Right renal pelvis (tissue), 4 donors: ENCODE measurements at regions not wholly inside any gene's neighbourhood (a gene's known extent, or its start where the extent isn't known, plus 50 kb on each side); places are given as distances from the start of the nearest gene placed in this dataset.

ENCODE experiments used
- DNase-seq, 4 donors: peaks; one replicate each; pipeline ENCODE4 v3.0.0-alpha.2; 2013; ENCODE audit warnings: low read depth in 4 of 4, low spot score in 3 of 4, missing footprints in 1 of 4

DNA sequence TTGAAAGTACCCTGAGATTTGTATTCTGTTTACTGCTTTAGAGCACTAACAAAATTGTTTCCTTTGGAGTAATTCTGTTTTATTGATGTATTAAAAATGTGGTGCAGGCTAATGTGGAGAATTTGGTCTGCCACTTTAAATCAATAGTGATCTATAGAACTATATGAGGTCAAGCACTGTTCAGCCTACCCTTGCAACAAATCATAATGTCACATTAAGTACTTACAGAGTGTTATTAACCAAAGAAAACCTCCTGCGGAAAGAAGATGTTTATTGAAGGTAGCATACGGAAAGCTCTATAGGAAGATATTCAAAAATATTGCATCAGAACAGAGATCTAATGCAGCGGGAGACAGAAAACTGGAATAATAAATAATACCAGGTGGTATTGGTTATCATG, 865.0 kb upstream of the TYRP1 start:
- DNase-seq, result no peak

DNA sequence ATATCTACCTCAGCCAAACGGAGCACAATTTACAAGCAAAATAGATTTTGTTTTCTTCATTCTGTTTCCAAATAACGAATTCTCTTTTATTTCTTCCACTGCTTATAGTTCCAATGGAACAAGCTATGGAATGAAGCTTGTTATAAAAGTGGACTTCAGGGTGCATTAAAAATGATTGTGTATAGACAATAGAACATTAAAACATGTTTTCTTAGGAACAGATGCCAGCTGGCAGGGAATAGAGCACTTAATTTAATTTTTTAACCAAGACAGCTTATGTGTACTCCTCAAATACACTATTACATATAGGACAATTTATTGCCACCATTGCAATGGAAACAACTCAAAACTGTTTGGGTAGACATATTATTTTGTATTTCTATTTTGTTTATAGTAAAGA, 860.1 kb upstream of the TYRP1 start:
- no peak for DNase-seq

DNA sequence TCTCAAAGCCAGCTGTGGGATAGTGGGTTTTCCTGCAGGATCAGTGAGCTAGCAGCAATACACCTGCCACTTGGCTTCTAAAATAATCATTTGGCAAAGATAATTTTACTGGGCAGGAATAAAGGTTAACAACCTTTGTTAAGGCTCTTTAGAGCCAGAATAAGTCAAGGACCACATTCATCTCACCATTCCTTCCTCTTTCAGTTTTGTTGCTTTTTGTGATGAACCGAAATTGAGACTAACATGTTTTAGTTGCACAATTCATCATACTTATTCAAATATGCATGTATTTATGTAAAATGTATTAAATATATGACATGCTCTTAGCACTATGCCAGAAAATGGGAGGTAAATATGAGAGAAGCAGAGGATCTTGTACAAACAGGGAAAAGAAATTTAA, 824.4 kb upstream of the TYRP1 start:
- DNase-seq, result no peak

DNA sequence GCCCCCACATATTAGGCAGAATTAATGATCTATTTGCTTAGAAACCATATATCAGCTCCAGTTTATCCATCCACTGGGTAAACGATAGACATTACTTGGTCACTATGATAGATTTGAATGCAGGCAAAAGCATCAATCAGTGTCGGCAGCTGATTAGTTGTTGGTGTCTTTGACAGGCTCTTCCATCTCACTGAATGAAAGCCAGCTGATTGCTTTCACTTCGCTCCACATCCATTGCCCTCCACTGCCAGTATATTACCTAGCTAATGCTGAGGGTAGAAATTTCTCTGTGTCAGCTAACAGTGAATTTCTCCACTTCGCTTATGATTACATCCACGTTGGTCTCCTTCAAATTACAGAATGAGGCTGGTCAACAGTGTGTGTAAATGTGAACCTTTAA, 821.3 kb upstream of the TYRP1 start:
- no peak for DNase-seq

DNA sequence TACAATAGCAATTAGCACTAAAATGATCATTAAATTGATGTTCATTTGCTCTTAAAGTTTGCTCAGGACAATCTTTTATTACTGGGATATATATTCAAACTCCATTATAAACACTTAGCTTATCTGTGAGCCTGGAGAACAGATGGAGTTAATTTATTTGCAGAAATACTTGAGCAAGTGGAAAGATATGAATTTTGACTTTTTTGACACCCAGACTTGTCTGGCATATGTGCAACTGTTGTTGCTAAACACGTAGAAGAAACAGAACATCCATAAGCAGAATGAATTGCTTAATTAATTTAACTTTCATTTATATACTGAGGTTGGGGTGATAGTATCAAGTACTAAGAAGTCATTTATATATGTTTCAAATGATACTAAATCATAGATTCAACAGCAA, 820.7 kb upstream of the TYRP1 start:
- no peak for DNase-seq

DNA sequence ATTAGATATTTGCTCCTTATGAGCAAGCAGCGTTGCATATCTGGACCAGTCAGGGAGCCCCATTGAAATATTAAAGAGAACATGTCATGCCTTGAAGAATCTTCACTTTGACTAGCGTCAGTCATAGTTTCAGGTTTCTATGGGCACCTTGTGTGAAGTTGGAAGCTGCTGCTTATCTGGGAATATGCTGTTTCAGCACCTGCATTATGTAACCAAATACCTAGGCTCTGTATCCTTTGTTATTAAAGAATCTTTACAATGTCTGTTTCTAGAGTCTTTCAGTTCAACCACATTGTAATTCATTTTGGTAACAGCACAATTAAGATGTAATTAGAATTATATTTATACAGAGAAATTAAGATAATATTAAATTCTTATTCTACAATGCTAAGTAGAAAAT, 818.8 kb upstream of the TYRP1 start:
- DNase-seq, result no peak

GRCh38 chr9:11892401-11892800, 800.8 kb upstream of the TYRP1 start:
- DNase-seq, result no peak

GRCh38 chr9:11893331-11893730, 799.9 kb upstream of the TYRP1 start:
- DNase-seq, result no peak

- no peak for DNase-seq
Observed at GRCh38 chr9:11894136-11894535, 799.0 kb upstream of the TYRP1 start.

GRCh38 chr9:11902610-11903009, 790.6 kb upstream of the TYRP1 start:
- no peak for DNase-seq

GRCh38 chr9:11915699-11916098, 777.5 kb upstream of the TYRP1 start:
- DNase-seq, result no peak

DNA sequence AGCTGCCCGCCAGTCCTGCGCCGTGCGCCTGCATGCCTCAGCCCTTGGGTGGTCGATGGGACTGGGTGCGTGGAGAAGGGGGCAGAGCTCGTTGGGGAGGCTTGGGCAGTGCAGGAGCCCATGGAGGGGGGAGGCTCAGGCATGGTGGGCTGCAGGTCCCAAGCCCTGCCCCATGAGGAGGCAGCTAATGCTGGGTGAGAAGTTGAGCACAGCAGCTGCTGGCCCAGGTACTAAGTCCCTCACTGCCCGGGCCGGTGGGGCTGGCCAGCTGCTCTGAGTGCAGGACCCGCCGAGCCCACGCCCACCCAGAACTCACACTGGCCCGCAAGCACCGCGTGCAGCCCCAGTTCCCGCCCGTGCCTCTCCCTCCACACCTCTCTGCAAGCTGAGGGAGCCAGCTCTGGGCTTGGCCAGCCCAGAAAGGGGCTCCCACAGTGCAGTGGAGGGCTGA, 764.3 kb upstream of the TYRP1 start:
- DNase-seq, result no peak

DNA sequence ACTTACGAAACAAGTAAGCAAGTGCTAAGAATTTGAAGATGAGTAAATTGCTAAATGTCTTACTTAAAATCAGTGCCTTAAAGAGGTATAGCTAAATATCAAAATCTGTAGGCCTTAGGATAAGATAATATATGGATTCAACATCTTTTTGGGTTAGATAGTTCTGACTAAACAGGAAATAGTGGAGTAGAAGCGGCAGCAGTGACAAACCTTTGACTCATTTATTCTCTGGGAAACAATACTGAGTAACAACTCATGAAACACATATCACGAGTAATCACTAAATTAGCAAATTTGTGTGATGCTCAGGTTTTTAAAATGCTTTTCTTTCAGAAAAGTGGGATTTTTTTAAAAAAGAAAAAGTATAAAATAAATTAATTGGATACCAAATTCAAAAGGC, 762.1 kb upstream of the TYRP1 start:
- no peak for DNase-seq

DNA sequence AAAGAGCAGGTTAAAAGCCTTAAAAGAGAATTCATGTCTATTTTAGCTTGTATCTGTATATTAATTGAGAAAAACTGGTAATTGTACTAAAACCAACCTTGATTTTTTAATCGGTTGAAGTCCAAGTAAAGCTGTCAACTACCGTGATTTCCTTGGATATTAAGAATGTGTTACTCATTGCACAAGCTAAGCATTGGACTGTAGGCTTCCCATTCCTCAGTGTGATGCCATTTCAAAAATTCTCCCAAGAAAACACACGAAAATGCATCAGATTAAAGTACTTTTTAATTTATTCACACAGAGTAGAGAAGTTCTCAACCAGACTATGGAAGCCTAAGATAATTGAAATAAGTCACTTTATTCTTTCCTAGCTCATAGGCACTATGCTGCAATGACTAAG, 761.4 kb upstream of the TYRP1 start:
- no peak for DNase-seq

GRCh38 chr9:11933926-11934325, 759.3 kb upstream of the TYRP1 start:
- DNase-seq, result no peak

- DNase-seq, result no peak
Observed at GRCh38 chr9:11946531-11946930, 746.7 kb upstream of the TYRP1 start.

GRCh38 chr9:11962327-11962726, 730.9 kb upstream of the TYRP1 start:
- DNase-seq, result no peak

DNA sequence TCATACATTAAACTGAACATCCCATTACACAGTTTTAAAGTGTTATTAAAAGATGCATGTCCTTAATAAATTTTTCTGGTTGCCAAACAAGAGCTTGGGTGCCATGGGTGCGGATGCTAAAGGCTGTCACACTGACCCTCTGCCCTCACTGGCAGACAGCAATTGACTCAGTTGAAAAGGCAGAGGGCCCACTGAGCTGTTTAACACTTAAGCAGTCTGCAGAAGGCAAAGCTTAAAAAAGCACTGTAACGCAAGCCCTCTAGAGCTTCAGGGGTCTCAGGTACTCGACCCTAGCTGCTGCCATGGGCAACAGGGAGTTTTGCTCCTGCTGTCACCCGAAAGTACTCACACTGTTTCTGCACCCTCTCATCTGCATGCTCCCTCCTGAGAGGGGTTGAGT, 726.4 kb upstream of the TYRP1 start:
- no peak for DNase-seq

- no peak for DNase-seq
Observed at GRCh38 chr9:11968631-11969030, 724.6 kb upstream of the TYRP1 start.

GRCh38 chr9:11973011-11973410, 720.2 kb upstream of the TYRP1 start:
- no peak for DNase-seq

- DNase-seq, result no peak
Observed at GRCh38 chr9:11973511-11973910, 719.7 kb upstream of the TYRP1 start.

DNA sequence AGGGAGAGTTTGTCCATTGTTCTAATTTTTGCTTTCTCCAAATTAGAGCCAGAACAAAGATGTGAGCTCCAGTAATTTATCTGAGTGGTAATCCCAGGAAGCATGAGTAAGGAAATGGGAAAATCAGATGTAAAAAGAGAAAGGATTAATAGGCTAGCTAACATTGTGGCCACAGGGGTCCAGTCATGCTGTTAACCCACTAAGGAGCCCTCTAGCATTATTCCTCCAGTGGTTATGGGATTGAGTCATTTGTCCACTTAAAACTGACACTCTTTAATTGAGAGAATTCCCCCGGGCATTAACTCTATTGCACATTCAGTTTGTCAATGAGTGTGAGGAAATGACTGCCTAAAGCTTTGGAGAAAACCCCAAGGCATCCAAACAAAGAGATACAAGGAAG, 700.3 kb upstream of the TYRP1 start:
- no peak for DNase-seq

DNA sequence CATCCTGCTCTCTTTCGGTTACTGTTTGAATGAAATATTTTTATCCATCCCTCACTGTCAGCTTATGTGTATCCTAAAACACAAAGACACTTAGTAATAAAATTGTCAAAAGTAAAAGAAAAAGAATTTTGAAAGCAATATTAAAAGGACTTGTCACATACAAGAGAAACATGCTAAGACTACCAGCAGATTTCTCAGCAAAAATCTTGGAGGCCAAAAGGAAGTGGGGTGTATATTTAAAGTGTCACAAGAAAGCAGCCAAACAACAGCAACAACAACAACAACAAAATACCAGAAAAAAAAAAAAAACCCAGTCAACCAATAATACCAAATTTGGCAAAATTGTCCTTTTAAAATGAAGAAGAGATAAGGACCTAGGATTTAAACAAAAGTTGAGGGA, 678.7 kb upstream of the TYRP1 start:
- no peak for DNase-seq

DNA sequence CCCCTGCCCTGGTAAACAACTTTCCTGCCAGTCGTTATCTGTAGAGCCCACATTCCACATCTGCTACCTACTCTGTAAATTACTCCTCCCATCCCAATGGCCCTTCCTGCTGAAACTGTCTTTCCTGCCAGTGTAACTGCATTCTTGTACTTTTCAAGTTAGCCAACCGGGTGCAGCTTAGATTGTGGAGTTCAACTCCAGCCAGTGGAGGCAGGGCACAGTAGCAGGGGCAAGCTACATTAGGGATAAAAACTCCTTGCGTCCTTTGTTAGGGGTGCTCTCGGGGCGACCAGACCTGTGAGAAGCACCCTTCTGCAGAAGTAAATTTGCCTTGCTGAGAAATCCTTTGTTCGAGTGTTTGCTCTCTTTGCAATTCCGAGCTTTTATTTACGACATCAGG, 639.0 kb upstream of the TYRP1 start:
- DNase-seq, result no peak
